Activated CD8-positive, alpha-beta memory T cell treated with anti-CD3 and anti-CD28 coated beads for 48 hours (primary cell): ENCODE measurements at regions not wholly inside any gene's neighbourhood (a gene's known extent, or its start where the extent isn't known, plus 50 kb on each side); places are given as distances from the start of the nearest gene placed in this dataset.

Experiments
- DNase-seq, 3 experiments: peaks; one replicate each; pipeline ENCODE4 v3.0.0-alpha.2; 2020; ENCODE audit warnings: low read depth in 2 of 3, low spot score in 2 of 3

GRCh38 chr12:20174528-20175175, 193.7 kb upstream of the PDE3A start:
- DNase-seq = no peak

- no peak for DNase-seq
Measured at GRCh38 chr12:20175704-20176388, 192.5 kb upstream of the PDE3A start.

DNA sequence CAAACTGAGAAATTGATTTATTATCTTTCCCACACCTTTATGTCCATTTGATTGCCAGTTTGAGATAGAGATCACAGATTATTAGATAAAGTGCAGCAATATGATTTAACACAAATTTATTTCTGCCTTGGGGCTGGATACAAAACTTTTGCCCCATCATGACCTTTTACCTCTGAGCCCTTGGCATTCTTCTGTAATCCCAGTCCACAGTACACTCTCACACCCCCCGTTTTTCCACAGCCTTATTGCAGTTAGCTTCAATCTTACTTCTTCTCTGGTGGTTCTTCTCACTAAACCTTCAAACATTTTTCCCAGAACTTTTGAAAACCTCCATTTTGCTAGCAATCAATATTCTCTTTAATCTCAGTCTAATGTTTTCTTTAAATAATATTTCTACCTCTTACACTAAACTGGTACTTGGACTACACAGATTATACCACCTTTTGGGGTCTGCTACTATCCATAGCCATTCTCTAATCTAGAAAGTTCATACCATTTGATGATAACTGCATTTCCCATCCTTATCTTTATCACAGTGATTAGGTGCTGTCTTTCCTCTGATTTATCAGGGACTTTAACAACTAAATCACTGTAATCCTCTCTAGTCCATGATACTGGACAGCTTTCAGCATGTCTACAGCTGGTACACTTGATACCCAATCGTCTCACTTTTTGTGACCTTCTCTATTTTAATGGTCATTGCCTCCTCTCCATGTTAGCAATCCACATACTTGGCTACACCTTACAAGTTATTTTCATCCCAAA, 186.7 kb upstream of the PDE3A start:
- no peak for DNase-seq

DNA sequence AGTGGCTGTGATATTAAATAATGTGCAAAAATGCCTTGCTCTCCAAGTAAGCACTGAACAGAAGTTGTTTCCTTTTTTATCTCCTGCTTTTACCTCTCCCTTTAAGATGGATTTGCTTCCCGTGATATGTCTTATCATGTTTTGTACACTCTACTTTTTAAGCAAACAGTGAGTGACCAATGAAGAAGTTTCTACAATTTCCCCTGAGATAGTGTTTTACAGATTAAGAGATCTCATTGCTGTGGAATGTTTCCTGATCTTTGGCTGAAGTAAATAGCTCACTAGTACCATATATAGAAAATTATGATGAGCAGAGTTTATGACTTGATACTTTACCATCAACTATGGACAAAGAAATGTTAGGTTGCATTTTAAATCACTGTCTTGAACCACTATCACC, 184.8 kb upstream of the PDE3A start:
- no peak for DNase-seq

- DNase-seq = no peak
Measured at GRCh38 chr12:20184514-20184913, 183.8 kb upstream of the PDE3A start.

DNA sequence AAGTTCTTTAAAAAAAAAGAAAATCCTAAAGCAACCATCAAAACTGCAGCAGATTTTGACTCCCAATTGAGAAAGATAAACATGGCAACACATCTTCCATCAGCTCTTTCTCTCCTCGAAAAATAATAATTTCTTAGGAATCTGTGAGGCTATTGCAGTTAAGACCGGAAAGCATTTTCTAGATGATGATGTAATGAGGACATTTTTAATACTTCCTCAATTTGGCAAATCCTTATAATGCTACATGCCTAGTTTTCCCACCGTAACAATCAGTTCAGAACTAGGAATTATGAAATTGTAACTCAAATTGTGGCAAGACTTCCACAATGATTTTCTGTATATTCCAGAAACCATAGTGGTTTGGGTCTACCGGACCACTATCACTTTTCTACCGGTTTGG, 180.9 kb upstream of the PDE3A start:
- no peak for DNase-seq

GRCh38 chr12:20188930-20189653, 179.2 kb upstream of the PDE3A start:
- no peak for DNase-seq

GRCh38 chr12:20189767-20190166, 178.6 kb upstream of the PDE3A start:
- DNase-seq = no peak

DNA sequence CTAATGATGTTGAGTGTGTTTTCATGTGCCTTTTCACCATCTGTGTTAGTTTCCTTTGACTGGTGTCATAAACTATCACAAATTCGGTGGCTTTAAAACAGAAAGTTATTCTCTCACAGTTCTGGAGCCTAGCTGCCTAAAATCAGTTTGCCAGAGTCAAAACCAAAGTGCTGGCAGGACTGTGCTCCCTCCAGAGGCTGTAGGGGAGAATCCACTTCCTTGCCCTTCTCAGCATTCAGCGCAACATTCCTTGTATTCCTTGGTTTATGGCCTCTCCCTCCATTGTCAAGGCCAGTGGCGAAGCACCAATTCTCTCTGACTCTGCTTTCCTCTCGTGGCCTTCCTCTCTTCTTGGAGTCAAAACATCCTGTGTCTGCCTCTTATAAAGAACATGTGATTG, 174.2 kb upstream of the PDE3A start:
- no peak for DNase-seq

GRCh38 chr12:20196767-20197166, 171.6 kb upstream of the PDE3A start:
- no peak for DNase-seq

DNA sequence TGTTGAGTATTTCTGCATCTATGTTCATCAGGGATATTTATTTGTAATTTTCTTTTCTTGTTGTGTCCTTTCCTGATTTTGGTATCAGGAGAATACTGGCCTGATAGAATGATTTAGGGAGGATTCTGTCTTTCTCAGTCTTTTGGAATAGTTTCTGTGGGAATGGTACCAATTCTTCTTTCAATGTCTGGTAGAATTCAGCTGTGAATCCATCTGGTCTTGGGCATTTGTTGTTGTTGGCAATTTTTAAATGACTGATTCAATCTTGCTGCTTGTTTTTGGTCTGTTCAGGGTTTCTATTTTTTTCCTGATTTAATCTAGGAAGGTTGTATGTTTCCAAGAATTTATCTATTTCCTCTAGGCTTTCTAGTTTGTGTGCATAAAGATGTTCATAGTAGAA, 170.9 kb upstream of the PDE3A start:
- no peak for DNase-seq

DNA sequence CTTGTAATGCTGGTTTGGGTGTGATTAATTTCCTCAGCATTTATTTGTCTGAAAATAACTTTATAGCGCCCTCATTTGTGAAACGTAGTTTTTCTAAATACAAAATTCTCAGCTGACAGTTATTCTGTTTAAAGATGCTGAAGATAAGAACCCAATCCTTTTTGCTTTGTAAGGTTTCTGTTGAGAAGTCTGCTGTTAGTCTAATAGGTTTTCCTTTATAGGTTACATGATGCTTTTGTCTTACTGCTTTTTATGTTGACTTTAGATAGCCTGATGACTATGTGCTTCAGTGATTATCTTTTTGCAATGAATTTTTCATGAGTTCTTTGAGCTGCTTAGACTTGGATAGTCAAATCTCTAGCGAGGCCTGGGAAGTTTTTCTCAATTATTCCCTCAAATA, 168.6 kb upstream of the PDE3A start:
- no peak for DNase-seq

DNA sequence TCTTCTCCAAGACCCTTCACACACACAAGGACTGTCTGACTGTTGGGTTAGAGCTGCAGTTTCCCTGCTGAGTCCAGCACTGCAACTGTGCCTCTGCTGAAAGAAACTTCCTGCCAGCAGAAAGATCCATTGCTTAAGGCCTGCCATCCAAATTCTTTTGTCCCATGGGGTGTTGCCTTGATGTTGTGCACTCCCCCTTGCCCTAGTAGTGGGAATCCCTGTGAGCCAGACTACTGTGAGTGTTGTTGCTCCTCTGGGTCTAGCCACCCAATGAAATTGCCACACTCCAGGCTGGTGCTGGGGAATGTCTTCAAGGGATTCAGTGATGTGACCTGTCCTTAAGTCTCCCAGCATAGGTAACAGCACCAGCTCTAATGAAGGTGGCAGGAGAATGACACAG, 166.6 kb upstream of the PDE3A start:
- DNase-seq = no peak

DNA sequence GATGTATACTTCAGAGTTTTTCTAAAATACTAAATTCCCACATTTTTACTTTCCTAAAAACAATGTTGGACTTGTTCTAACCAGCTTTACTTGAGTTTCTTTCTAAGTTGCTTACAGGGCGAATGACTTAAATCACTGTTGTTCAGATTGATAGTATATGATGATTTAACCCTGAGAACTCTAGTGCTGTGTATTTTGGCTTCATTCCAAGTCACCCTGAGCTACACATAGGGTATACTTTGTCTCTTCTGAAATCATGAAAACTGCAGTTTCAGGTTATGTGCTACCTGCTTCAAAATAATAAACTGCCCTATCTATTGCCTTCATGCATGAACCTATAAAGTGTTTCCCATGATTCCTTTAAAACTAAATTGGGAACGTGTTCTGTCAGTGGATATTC, 162.5 kb upstream of the PDE3A start:
- no peak for DNase-seq

DNA sequence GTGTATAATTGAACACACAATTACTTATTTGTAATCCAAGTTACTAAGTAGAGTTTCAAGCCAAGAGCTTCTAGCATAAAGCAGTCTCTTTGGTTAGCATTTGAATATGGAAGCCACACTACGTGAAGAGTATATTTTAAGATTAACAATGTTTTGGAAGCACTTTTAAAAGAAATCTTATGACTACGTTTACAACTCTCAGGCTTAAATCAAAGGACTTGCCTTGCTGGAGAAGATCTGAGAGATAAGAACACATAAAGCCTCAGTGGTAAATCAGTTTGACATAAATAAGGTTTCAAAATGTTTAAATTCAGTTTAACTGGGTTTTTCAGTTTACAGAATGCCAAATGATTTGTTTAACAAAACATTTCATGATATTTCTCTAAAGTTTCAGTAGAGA, 161.9 kb upstream of the PDE3A start:
- no peak for DNase-seq

DNA sequence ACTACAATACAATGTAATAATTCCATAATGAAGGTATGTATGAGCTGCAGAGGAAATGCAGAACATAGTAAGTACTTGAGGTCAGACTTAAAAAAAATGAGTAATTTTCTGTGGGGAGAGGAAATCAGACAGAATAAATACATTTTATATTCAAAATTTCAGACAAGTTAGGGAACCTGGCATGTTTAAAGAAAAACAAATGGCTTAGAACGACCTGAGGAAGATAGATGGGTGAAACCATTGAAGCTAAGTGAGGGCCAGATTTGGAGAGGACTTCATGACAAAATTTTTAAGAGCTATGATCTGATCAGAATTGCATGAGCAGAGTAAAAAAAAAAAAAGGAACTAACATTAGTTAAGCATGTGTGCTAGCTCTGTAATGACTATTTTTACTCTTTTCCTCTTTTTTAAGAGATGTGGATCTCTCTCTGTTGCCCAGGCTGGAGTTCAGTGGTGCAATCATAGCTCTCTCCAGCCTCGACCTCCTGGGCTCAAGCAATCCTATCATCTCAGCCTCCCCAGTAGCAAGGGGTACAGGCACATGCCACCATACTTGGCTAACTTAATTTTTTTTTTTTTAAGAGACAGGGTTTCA, 157.6 kb upstream of the PDE3A start:
- no peak for DNase-seq

GRCh38 chr12:20211541-20211940, 156.8 kb upstream of the PDE3A start:
- DNase-seq = no peak

DNA sequence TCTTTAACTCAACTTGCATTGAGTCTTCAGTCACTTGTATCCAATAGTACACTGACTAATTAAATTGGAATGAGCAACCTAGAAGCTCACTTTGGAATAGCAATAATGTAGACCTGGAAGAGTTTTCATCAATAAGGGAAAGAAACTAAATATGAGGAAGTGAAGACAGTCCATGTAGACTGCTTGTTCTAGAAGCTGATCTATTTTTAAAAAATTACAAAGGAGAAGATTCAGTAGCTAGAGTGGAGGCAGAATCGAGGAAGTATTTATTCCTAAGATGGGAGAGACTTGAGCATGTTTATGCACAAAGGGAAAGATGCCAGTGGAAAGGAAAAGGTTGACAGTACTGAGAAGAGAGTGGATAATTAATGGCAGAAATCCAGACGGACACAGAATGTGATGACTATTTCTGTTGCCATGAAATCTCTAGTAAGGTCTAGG, 156.3 kb upstream of the PDE3A start:
- DNase-seq = no peak

GRCh38 chr12:20212658-20213555, 155.4 kb upstream of the PDE3A start:
- no peak for DNase-seq
